Upper lobe of left lung (tissue), 6 donors: ENCODE measurements at regions not wholly inside any gene's neighbourhood (a gene's known extent, or its start where the extent isn't known, plus 50 kb on each side); places are given as distances from the start of the nearest gene placed in this dataset.

ENCODE experiments used
- ATAC-seq, 2 donors: fragments of 200-7000 bp; cut with Tn5 transposase; one replicate each; pipeline ENCODE4 v1.9.1; 2022; ENCODE audit warnings: mild to moderate bottlenecking in 2 of 2, moderate library complexity in 2 of 2; ENCODE audit not compliant: low FRiP score in 2 of 2
- DNase-seq, 2 donors: peaks; one replicate each; pipeline ENCODE4 v3.0.0-alpha.2; 2019 to 2020
- H3K27ac ChIP-seq, 4 donors: fragments of 200-600 bp; sonication (generic); one replicate each; pipeline ENCODE4 v1.5.1; 2016 to 2019
- H3K27me3 ChIP-seq, 4 donors: fragments of 200-600 bp; sonication (generic); one replicate each; pipeline ENCODE4 v1.5.1; 2017 to 2019
- H3K36me3 ChIP-seq, 4 donors: fragments of 200-600 bp; sonication (generic); one replicate each; pipeline ENCODE4 v1.5.1; 2016 to 2019
- H3K4me1 ChIP-seq, 4 donors: fragments of 200-600 bp; sonication (generic); one replicate each; pipeline ENCODE4 v1.5.1; 2018 to 2019
- H3K4me3 ChIP-seq, 4 donors: fragments of 200-600 bp; sonication (generic); one replicate each; pipeline ENCODE4 v1.5.1; 2017 to 2019; ENCODE audit warnings: mild to moderate bottlenecking in 2 of 4, moderate library complexity in 1 of 4
- H3K9me3 ChIP-seq, 4 donors: fragments of 200-600 bp; sonication (generic); one replicate each; pipeline ENCODE4 v1.5.1; 2018 to 2019
- CTCF ChIP-seq, 6 experiments: fragments of 450-650 bp in 4 of 6; fragments of 200-600 bp in 2 of 6; sonication (generic) in 2 of 6; IDR thresholded peaks; one replicate each; pipeline ENCODE4 v1.5.1; 2016 to 2019; ENCODE audit warnings: antibody characterized with exemption in 6 of 6
- EP300 ChIP-seq, 4 donors: sonication (generic); formaldehyde crosslinking; IDR thresholded peaks; one replicate each; pipeline ENCODE4 v1.5.1; 2017; ENCODE audit warnings: antibody characterized with exemption in 4 of 4, control low read depth in 2 of 4
- POLR2A ChIP-seq, 4 donors: fragments of 450-650 bp; IDR thresholded peaks; one replicate each; pipeline ENCODE4 v1.5.1; 2016 to 2017; ENCODE audit warnings: antibody characterized with exemption in 4 of 4, mild to moderate bottlenecking in 2 of 4
- POLR2AphosphoS5 ChIP-seq, 2 donors: sonication (generic); formaldehyde crosslinking; IDR thresholded peaks; one replicate each; pipeline ENCODE4 v1.5.1; 2017; ENCODE audit warnings: antibody characterized with exemption in 2 of 2
- WGBS, 2 donors: methylation state at CpG; one replicate each; pipeline ENCODE4 v1.1.5; 2017 to 2018; 5-methylcytosine and 5-hydroxymethylcytosine counted together
- donor health status: DM: no; HTN: no; CAD: no; lungs with moderate emphysema.
- donor health status: DM: no; HTN: yes; CAD: no; lungs with severe emphysema.

- ATAC-seq (no peak), DNase-seq (peak in 1 of 2 donors; percentile 37)
- H3K9me3 ChIP-seq, result no peaks in the 10 kb centered on the region
- WGBS, 2 donors, result 67 to 68% methylated on average over 7 of the region's 7 CpGs
- no peaks in the 10 kb centered on the region for H3K36me3 ChIP-seq
- H3K27me3 ChIP-seq, result no peaks in the 10 kb centered on the region
- TF ChIP-seq EP300 (IDR thresholded peaks at IDR 0.05) (no peak), POLR2A (IDR thresholded peaks at IDR 0.05) (no peak), POLR2AphosphoS5 (IDR thresholded peaks at IDR 0.05) (no peak), CTCF (IDR thresholded peaks at IDR 0.05) (no peak)
- H3K4me3 ChIP-seq, result no peak overlapping the region
- peaks cover 0 to 13% (median 0%) of the 10 kb centered on the region in 4 donors for H3K4me1 ChIP-seq
- H3K27ac ChIP-seq, result no peak overlapping the region
These were observed 197.2 kb downstream of the NUFIP1 start for GRCh38 chr13:44792096-44792495.

GRCh38 chr13:44790289-44790688 lies 199.0 kb downstream of the NUFIP1 start:
- Histone ChIP-seq H3K27me3 (no peaks in the 10 kb centered on the region), H3K9me3 (no peaks in the 10 kb centered on the region), H3K27ac (no peak overlapping the region), H3K4me1 (peaks cover 0 to 13% (median 0%) of the 10 kb centered on the region in 4 donors), H3K4me3 (no peak overlapping the region), H3K36me3 (no peaks in the 10 kb centered on the region)
- DNase-seq (no peak), ATAC-seq (peak in 1 of 2 donors; percentile 44)
- WGBS, 2 donors, result 53% methylated on average over 4 of the region's 4 CpGs; no CpG with 5 or more reads in 1 of the 2 donors
- TF ChIP-seq POLR2A (IDR thresholded peaks at IDR 0.05) (no peak), CTCF (IDR thresholded peaks at IDR 0.05) (no peak), EP300 (IDR thresholded peaks at IDR 0.05) (no peak), POLR2AphosphoS5 (IDR thresholded peaks at IDR 0.05) (no peak)

GRCh38 chr13:44787617-44788016 lies 201.7 kb downstream of the NUFIP1 start:
- H3K27me3 ChIP-seq, result no peaks in the 10 kb centered on the region
- H3K9me3 ChIP-seq, result no peaks in the 10 kb centered on the region
- H3K36me3 ChIP-seq, result no peaks in the 10 kb centered on the region
- no peak overlapping the region for H3K27ac ChIP-seq
- H3K4me1 ChIP-seq, result peaks cover 0 to 13% (median 0%) of the 10 kb centered on the region in 4 donors
- no peak for TF ChIP-seq POLR2A (IDR thresholded peaks at IDR 0.05)
- no peak for TF ChIP-seq POLR2AphosphoS5 (IDR thresholded peaks at IDR 0.05)
- TF ChIP-seq EP300 (IDR thresholded peaks at IDR 0.05), result no peak
- DNase-seq (no peak), ATAC-seq (no peak)
- 83 to 90% methylated on average over 7 of the region's 7 CpGs for WGBS, 2 donors
- no peak overlapping the region for H3K4me3 ChIP-seq

- Histone ChIP-seq H3K9me3 (no peaks in the 10 kb centered on the region), H3K4me1 (peaks cover 0 to 5% (median 0%) of the 10 kb centered on the region in 4 donors), H3K36me3 (no peaks in the 10 kb centered on the region), H3K4me3 (no peak overlapping the region), H3K27me3 (no peaks in the 10 kb centered on the region), H3K27ac (no peak overlapping the region)
- no peak for ATAC-seq
- DNase-seq, result no peak
- WGBS, 2 donors, result 68 to 73% methylated on average over 3 of the region's 3 CpGs
- TF ChIP-seq POLR2A (IDR thresholded peaks at IDR 0.05) (no peak), CTCF (IDR thresholded peaks at IDR 0.05) (no peak), EP300 (IDR thresholded peaks at IDR 0.05) (no peak), POLR2AphosphoS5 (IDR thresholded peaks at IDR 0.05) (no peak)
These were observed 202.5 kb downstream of the NUFIP1 start for GRCh38 chr13:44786756-44787155.

- Histone ChIP-seq H3K4me3 (no peak overlapping the region), H3K4me1 (peaks cover 0 to 1% (median 0%) of the 10 kb centered on the region in 4 donors), H3K36me3 (no peaks in the 10 kb centered on the region), H3K27me3 (no peaks in the 10 kb centered on the region), H3K9me3 (no peaks in the 10 kb centered on the region), H3K27ac (no peak overlapping the region)
- TF ChIP-seq POLR2A (IDR thresholded peaks at IDR 0.05) (no peak), EP300 (IDR thresholded peaks at IDR 0.05) (no peak), POLR2AphosphoS5 (IDR thresholded peaks at IDR 0.05) (no peak), CTCF (IDR thresholded peaks at IDR 0.05) (no peak)
- ATAC-seq (no peak), DNase-seq (no peak)
- WGBS, 2 donors, result 92 to 95% methylated on average over 3 of the region's 3 CpGs
These were observed 203.9 kb downstream of the NUFIP1 start for GRCh38 chr13:44785401-44785800.
